Neural cell (in vitro differentiated cells): ENCODE measurements at regions not wholly inside any gene's neighbourhood (a gene's known extent, or its start where the extent isn't known, plus 50 kb on each side); places are given as distances from the start of the nearest gene placed in this dataset.

ENCODE experiments used
- H2AFZ ChIP-seq: fragments of 200-600, 300-800 bp; sonication (generic), shearing (Covaris generic); 2 replicates; pipeline ENCODE4 v1.6.0; 2014; ENCODE audit warnings: low read depth, mild to moderate bottlenecking, antibody characterized with exemption, low read length, moderate library complexity
- H3F3A ChIP-seq: fragments of 200-600 bp; shearing (Covaris generic); 2 replicates; pipeline ENCODE4 v1.6.1; 2016; ENCODE audit warnings: mild to moderate bottlenecking, moderate library complexity, mixed read lengths, antibody characterized with exemption, low read length; ENCODE audit not compliant: insufficient read depth, poor library complexity, severe bottlenecking
- H3K27ac ChIP-seq: fragments of 200-600, 300-800 bp; sonication (generic), shearing (Covaris generic); 2 replicates; pipeline ENCODE4 v1.5.1; 2014; ENCODE audit warnings: mild to moderate bottlenecking, low read length, moderate library complexity
- H3K27me3 ChIP-seq: fragments of 300-800, 200-600 bp; sonication (generic), shearing (Covaris generic); 2 replicates; pipeline ENCODE4 v1.6.0; 2014; ENCODE audit warnings: mild to moderate bottlenecking, low read depth, low read length, moderate library complexity; ENCODE audit not compliant: insufficient read depth
- H3K36me3 ChIP-seq: fragments of 300-800, 200-600 bp; sonication (generic), shearing (Covaris generic); 2 replicates; pipeline ENCODE4 v1.5.1; 2014; ENCODE audit warnings: mild to moderate bottlenecking, antibody characterized with exemption, low read length, moderate library complexity; ENCODE audit not compliant: insufficient read depth
- H3K4me2 ChIP-seq: fragments of 300-800, 200-600 bp; sonication (generic), shearing (Covaris generic); 2 replicates; pipeline ENCODE4 v1.6.0; 2014; ENCODE audit warnings: mild to moderate bottlenecking, low read length
- H3K4me3 ChIP-seq: fragments of 300-800, 200-600 bp; sonication (generic), shearing (Covaris generic); 2 replicates; pipeline ENCODE4 v1.5.1; 2014; ENCODE audit warnings: mild to moderate bottlenecking, low read length, moderate library complexity
- H3K79me2 ChIP-seq: fragments of 200-600 bp; shearing (Covaris generic); replicated peaks from 2 replicates; pipeline ENCODE4 v1.6.0; 2014; ENCODE audit warnings: mild to moderate bottlenecking, low read length, moderate library complexity; ENCODE audit not compliant: insufficient read depth
- H3K9ac ChIP-seq: fragments of 300-800, 200-600 bp; sonication (generic), shearing (Covaris generic); 2 replicates; pipeline ENCODE4 v1.6.1; 2016; ENCODE audit warnings: mild to moderate bottlenecking, low read length, mixed read lengths
- H3K9me2 ChIP-seq: fragments of 200-600 bp; shearing (Covaris generic); 2 replicates; pipeline ENCODE4 v1.6.1; 2016; ENCODE audit warnings: mild to moderate bottlenecking, low read length, mixed read lengths; ENCODE audit not compliant: insufficient read depth
- H3K9me3 ChIP-seq: fragments of 200-600, 300-800 bp; sonication (generic), shearing (Covaris generic); 2 replicates; pipeline ENCODE4 v1.6.1; 2016; ENCODE audit warnings: mild to moderate bottlenecking, mixed run types, low read length, moderate library complexity, mixed read lengths
- H4K20me1 ChIP-seq: fragments of 200-600 bp; shearing (Covaris generic); 2 replicates; pipeline ENCODE4 v1.6.1; 2016; ENCODE audit warnings: mild to moderate bottlenecking, mixed run types; ENCODE audit not compliant: insufficient read depth
- CTCF ChIP-seq: fragments of 450-650 bp; IDR thresholded peaks from 2 replicates; pipeline ENCODE4 v1.5.1; 2014; ENCODE audit warnings: antibody characterized with exemption, mild to moderate bottlenecking, moderate library complexity; ENCODE audit not compliant: poor library complexity, severe bottlenecking
- EP300 ChIP-seq: fragments of 450-650 bp; conservative IDR thresholded peaks from 2 replicates; pipeline ENCODE4 v1.6.1; 2014; ENCODE audit warnings: antibody characterized with exemption, mild to moderate bottlenecking, moderate library complexity; ENCODE audit not compliant: poor library complexity, severe bottlenecking
- EZH2 ChIP-seq: fragments of 200-600, 300-800 bp; shearing (Covaris generic), sonication (generic); IDR thresholded peaks from 2 replicates; pipeline ENCODE4 v1.6.1; 2014; ENCODE audit warnings: antibody characterized with exemption, low read length, borderline replicate concordance, mild to moderate bottlenecking; ENCODE audit not compliant: insufficient read depth, poor library complexity, severe bottlenecking
- MXI1 ChIP-seq: fragments of 450-650 bp; conservative IDR thresholded peaks from 2 replicates; pipeline ENCODE4 v1.6.1; 2014; ENCODE audit warnings: antibody characterized with exemption, mild to moderate bottlenecking; ENCODE audit not compliant: poor library complexity, severe bottlenecking
- POLR2AphosphoS5 ChIP-seq: IDR thresholded peaks from 2 replicates; pipeline ENCODE4 v1.6.1; 2012
- RAD21 ChIP-seq: fragments of 450-650 bp; conservative IDR thresholded peaks from 2 replicates; pipeline ENCODE4 v1.6.1; 2014; ENCODE audit warnings: antibody characterized with exemption, mild to moderate bottlenecking, moderate library complexity
- REST ChIP-seq: IDR thresholded peaks from 2 replicates; pipeline ENCODE4 v1.6.1; 2012; ENCODE audit warnings: borderline replicate concordance
- SMC3 ChIP-seq: fragments of 450-650 bp; conservative IDR thresholded peaks from 2 replicates; pipeline ENCODE4 v1.6.1; 2014; ENCODE audit warnings: antibody characterized with exemption, mild to moderate bottlenecking, moderate library complexity; ENCODE audit not compliant: poor library complexity
- TAF1 ChIP-seq: IDR thresholded peaks from 2 replicates; pipeline ENCODE4 v1.6.1; 2012; ENCODE audit warnings: low read depth

- H3F3A ChIP-seq: no peaks in the 10 kb centered on the region
- no peak overlapping the region for H3K4me2 ChIP-seq
- no peaks in the 10 kb centered on the region for H3K9me3 ChIP-seq
- H3K9me2 ChIP-seq: no peaks in the 10 kb centered on the region
- no peaks in the 10 kb centered on the region for H3K27me3 ChIP-seq
- no peaks in the 10 kb centered on the region for H3K79me2 ChIP-seq
- H4K20me1 ChIP-seq: no peaks in the 10 kb centered on the region
- H3K4me3 ChIP-seq: no peak overlapping the region
- TF ChIP-seq EZH2 (no peak), MXI1 (no peak), SMC3 (no peak), REST (no peak), TAF1 (no peak), RAD21 (no peak), EP300 (no peak), POLR2AphosphoS5 (no peak), CTCF (no peak)
- no peak overlapping the region for H3K9ac ChIP-seq
- no peak overlapping the region for H2AFZ ChIP-seq
- H3K27ac ChIP-seq: no peak overlapping the region
- no peaks in the 10 kb centered on the region for H3K36me3 ChIP-seq
Observed at GRCh38 chr18:73924836-73925235, 222.8 kb downstream of the FBXO15 start.

- Histone ChIP-seq H3K27ac (no peak overlapping the region), H3K79me2 (no peaks in the 10 kb centered on the region), H3F3A (no peaks in the 10 kb centered on the region), H3K9me2 (no peaks in the 10 kb centered on the region), H3K9me3 (no peaks in the 10 kb centered on the region), H3K27me3 (no peaks in the 10 kb centered on the region), H3K9ac (no peak overlapping the region), H2AFZ (no peak overlapping the region), H3K36me3 (no peaks in the 10 kb centered on the region), H3K4me2 (no peak overlapping the region), H4K20me1 (no peaks in the 10 kb centered on the region), H3K4me3 (no peak overlapping the region)
- no peak for TF ChIP-seq EZH2
- no peak for TF ChIP-seq POLR2AphosphoS5
- TF ChIP-seq REST: no peak
- no peak for TF ChIP-seq MXI1
- TF ChIP-seq CTCF: no peak
- TF ChIP-seq TAF1: no peak
Observed at GRCh38 chr18:73924307-73924706, 223.3 kb downstream of the FBXO15 start.
